Loucy (cell line): ENCODE measurements at regions not wholly inside any gene's neighbourhood (a gene's known extent, or its start where the extent isn't known, plus 50 kb on each side); places are given as distances from the start of the nearest gene placed in this dataset.

Experiments
- EZH2phosphoT487 ChIP-seq: fragments of 200-600 bp; IDR thresholded peaks from 2 replicates; pipeline ENCODE4 v1.6.1; 2018; ENCODE audit warnings: antibody characterized with exemption, mild to moderate bottlenecking, moderate library complexity, borderline replicate concordance
- TF ChIP-seq, protein P1 (sequence below): fragments of 200-600 bp; sonication (generic); conservative IDR thresholded peaks from 2 replicates; pipeline ENCODE4 v1.5.1; 2014; ENCODE audit warnings: mild to moderate bottlenecking, antibody characterized with exemption, low read length

- TF ChIP-seq, protein P1, sequence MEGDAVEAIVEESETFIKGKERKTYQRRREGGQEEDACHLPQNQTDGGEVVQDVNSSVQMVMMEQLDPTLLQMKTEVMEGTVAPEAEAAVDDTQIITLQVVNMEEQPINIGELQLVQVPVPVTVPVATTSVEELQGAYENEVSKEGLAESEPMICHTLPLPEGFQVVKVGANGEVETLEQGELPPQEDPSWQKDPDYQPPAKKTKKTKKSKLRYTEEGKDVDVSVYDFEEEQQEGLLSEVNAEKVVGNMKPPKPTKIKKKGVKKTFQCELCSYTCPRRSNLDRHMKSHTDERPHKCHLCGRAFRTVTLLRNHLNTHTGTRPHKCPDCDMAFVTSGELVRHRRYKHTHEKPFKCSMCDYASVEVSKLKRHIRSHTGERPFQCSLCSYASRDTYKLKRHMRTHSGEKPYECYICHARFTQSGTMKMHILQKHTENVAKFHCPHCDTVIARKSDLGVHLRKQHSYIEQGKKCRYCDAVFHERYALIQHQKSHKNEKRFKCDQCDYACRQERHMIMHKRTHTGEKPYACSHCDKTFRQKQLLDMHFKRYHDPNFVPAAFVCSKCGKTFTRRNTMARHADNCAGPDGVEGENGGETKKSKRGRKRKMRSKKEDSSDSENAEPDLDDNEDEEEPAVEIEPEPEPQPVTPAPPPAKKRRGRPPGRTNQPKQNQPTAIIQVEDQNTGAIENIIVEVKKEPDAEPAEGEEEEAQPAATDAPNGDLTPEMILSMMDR: no peak
- no peak for TF ChIP-seq EZH2phosphoT487
Observed at GRCh38 chr1:80170811-80171485, 1164.4 kb upstream of the ADGRL4 start.
